Naive thymus-derived CD4-positive, alpha-beta T cell (primary cell): ENCODE measurements at regions not wholly inside any gene's neighbourhood (a gene's known extent, or its start where the extent isn't known, plus 50 kb on each side); places are given as distances from the start of the nearest gene placed in this dataset.

Experiments used
- ATAC-seq: fragments of 150-1000 bp; cut with Tn5 transposase; 2 replicates; pipeline ENCODE4 v1.10.0; 2021; ENCODE audit warnings: mild to moderate bottlenecking, moderate library complexity
- CTCF ChIA-PET: fragments of 350-600 bp; sonication (Branson Sonifier 250); formaldehyde crosslinking; loops from one replicate; lab custom pipeline; 2021; ENCODE audit warnings: antibody characterized with exemption; lab: Charles Lee
- POLR2A ChIA-PET: fragments of 350-600 bp; sonication (Branson Sonifier 250); formaldehyde crosslinking; loops from one replicate; lab custom pipeline; 2021; ENCODE audit warnings: antibody characterized with exemption, inconsistent platforms; lab: Charles Lee
- DNase-seq, 9 donors: peaks; one replicate each; pipeline versions ENCODE4 v3.0.0 to v3.0.0-alpha.2; 2020 to 2022; ENCODE audit warnings: mixed read lengths in 1 of 9
- H3K27ac ChIP-seq: one replicate; pipeline ENCODE4 v1.7.0; 2013; ENCODE audit warnings: mild to moderate bottlenecking, low read depth, low read length, moderate library complexity
- H3K27me3 ChIP-seq, 2 donors: one replicate each; pipeline ENCODE4 v1.7.0; 2013; ENCODE audit warnings: low read length in 2 of 2, mild to moderate bottlenecking in 2 of 2, moderate library complexity in 2 of 2; ENCODE audit not compliant: control insufficient read depth in 2 of 2, insufficient read depth in 2 of 2
- H3K36me3 ChIP-seq, 3 experiments: 1 replicate in 2 of 3; 2 replicates in 1 of 3; pipeline ENCODE4 v1.7.0; 2013; ENCODE audit warnings: low read length in 3 of 3, mild to moderate bottlenecking in 3 of 3, moderate library complexity in 1 of 3; ENCODE audit not compliant: insufficient read depth in 3 of 3, control insufficient read depth in 2 of 3
- H3K4me1 ChIP-seq, 2 donors: one replicate each; pipeline ENCODE4 v1.7.0; 2013; ENCODE audit warnings: low read length in 2 of 2, mild to moderate bottlenecking in 2 of 2, moderate library complexity in 1 of 2; ENCODE audit not compliant: control insufficient read depth in 2 of 2, insufficient read depth in 2 of 2
- H3K4me3 ChIP-seq: 2 replicates; pipeline ENCODE4 v1.7.0; 2013; ENCODE audit warnings: mild to moderate bottlenecking, low read length
- H3K9me3 ChIP-seq, 3 experiments: 1 replicate in 2 of 3; 2 replicates in 1 of 3; pipeline ENCODE4 v1.7.0; 2013; ENCODE audit warnings: low read length in 3 of 3; ENCODE audit not compliant: control insufficient read depth in 2 of 3
- H3K27ac Mint-ChIP-seq, 9 donors: one replicate each; pipeline ENCODE4 v1.8.0; 2020 to 2022; ENCODE audit warnings: mixed read lengths in 9 of 9, mild to moderate bottlenecking in 8 of 9, moderate library complexity in 5 of 9, inconsistent platforms in 2 of 9
- H3K27me3 Mint-ChIP-seq, 5 donors: one replicate each; pipeline ENCODE4 v1.8.0; 2021 to 2022; ENCODE audit warnings: mixed read lengths in 5 of 5, mild to moderate bottlenecking in 1 of 5
- H3K36me3 Mint-ChIP-seq, 5 donors: one replicate each; pipeline ENCODE4 v1.8.0; 2020 to 2022; ENCODE audit warnings: mixed read lengths in 5 of 5, mild to moderate bottlenecking in 3 of 5, inconsistent platforms in 1 of 5
- H3K4me1 Mint-ChIP-seq, 7 donors: one replicate each; pipeline ENCODE4 v1.8.0; 2020 to 2022; ENCODE audit warnings: mixed read lengths in 7 of 7, mild to moderate bottlenecking in 3 of 7, inconsistent platforms in 1 of 7
- H3K4me3 Mint-ChIP-seq, 10 donors: one replicate each; pipeline ENCODE4 v1.8.0; 2020 to 2022; ENCODE audit warnings: mild to moderate bottlenecking in 10 of 10, mixed read lengths in 10 of 10, moderate library complexity in 6 of 10, inconsistent platforms in 2 of 10
- H3K9me3 Mint-ChIP-seq, 11 donors: one replicate each; pipeline ENCODE4 v1.8.0; 2020 to 2022; ENCODE audit warnings: mixed read lengths in 11 of 11, mild to moderate bottlenecking in 4 of 11, inconsistent platforms in 1 of 11, moderate library complexity in 1 of 11
- intact Hi-C, 2 donors: fragments of 100-400 bp; cut with micrococcal nuclease; formaldehyde crosslinking; loops; one replicate each; pipeline ENCODE4 v1.15.1; 2023

GRCh38 chr3:18051306-18051705, 308.9 kb upstream of the TBC1D5 start:
- Mint-ChIP-seq H3K9me3 (peaks cover 1 to 19% (median 14%) of the 10 kb centered on the region in 11 donors), H3K27me3 (peaks cover 0 to 5% (median 0%) of the 10 kb centered on the region in 5 donors), H3K27ac (no peak overlapping the region), H3K36me3 (peaks cover 0 to 3% (median 0%) of the 10 kb centered on the region in 5 donors), H3K4me3 (no peak overlapping the region), H3K4me1 (no peaks in the 10 kb centered on the region)
- DNase-seq (no peak), ATAC-seq (no peak)
- CTCF ChIA-PET = no interaction called here
- POLR2A ChIA-PET = no interaction called here
- H3K36me3 ChIP-seq = no peaks in the 10 kb centered on the region
- intact Hi-C loops = no loop called here
- H3K27ac ChIP-seq = no peak overlapping the region
- H3K4me3 ChIP-seq = no peak overlapping the region
- no peaks in the 10 kb centered on the region for H3K27me3 ChIP-seq
- no peaks in the 10 kb centered on the region for H3K9me3 ChIP-seq
- no peaks in the 10 kb centered on the region for H3K4me1 ChIP-seq

- H3K36me3 Mint-ChIP-seq = no peaks in the 10 kb centered on the region
- H3K4me1 Mint-ChIP-seq = no peaks in the 10 kb centered on the region
- Histone ChIP-seq H3K27me3 (no peaks in the 10 kb centered on the region), H3K9me3 (no peaks in the 10 kb centered on the region), H3K4me1 (no peaks in the 10 kb centered on the region), H3K36me3 (no peaks in the 10 kb centered on the region), H3K27ac (no peak overlapping the region), H3K4me3 (no peak overlapping the region)
- no peak for ATAC-seq
- no peak overlapping the region for H3K4me3 Mint-ChIP-seq
- peaks cover 0 to 3% (median 0%) of the 10 kb centered on the region in 11 donors for H3K9me3 Mint-ChIP-seq
- no peak overlapping the region for H3K27ac Mint-ChIP-seq
- ChIA-PET CTCF (no interaction called here), POLR2A (no interaction called here)
- no peak for DNase-seq
- no peaks in the 10 kb centered on the region for H3K27me3 Mint-ChIP-seq
- intact Hi-C loops = no loop called here
Observed at GRCh38 chr3:18049096-18049495, 306.7 kb upstream of the TBC1D5 start.

DNA sequence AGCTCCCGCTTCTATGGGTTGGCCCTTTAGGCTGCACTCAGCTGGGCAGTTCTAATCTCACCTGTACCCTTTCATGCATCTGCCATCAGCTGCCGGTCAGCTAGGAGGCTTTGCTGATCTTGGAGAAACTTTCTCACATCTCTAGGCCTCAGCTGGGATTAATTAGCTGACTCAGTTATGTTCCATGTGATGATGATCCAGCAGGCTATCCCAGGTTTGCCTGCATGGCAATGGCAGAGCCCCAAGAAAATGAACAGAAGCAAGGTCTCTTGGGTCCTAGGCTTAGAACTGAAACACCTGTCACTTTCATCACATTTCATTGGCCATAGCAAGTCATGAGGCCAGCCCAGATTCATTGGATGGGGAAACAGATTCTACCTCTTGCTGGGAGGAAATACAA, 304.6 kb upstream of the TBC1D5 start:
- ChIA-PET CTCF (no interaction called here), POLR2A (no interaction called here)
- Histone ChIP-seq H3K4me1 (no peaks in the 10 kb centered on the region), H3K36me3 (no peaks in the 10 kb centered on the region), H3K27ac (no peak overlapping the region), H3K27me3 (no peaks in the 10 kb centered on the region), H3K4me3 (no peak overlapping the region), H3K9me3 (no peaks in the 10 kb centered on the region)
- ATAC-seq = no peak
- Mint-ChIP-seq H3K27ac (no peak overlapping the region), H3K9me3 (no peaks in the 10 kb centered on the region), H3K36me3 (no peaks in the 10 kb centered on the region), H3K4me3 (no peak overlapping the region), H3K27me3 (peaks cover 0 to 5% (median under 1%) of the 10 kb centered on the region in 5 donors), H3K4me1 (no peaks in the 10 kb centered on the region)
- intact Hi-C loops = no loop called here
- DNase-seq = no peak

DNA sequence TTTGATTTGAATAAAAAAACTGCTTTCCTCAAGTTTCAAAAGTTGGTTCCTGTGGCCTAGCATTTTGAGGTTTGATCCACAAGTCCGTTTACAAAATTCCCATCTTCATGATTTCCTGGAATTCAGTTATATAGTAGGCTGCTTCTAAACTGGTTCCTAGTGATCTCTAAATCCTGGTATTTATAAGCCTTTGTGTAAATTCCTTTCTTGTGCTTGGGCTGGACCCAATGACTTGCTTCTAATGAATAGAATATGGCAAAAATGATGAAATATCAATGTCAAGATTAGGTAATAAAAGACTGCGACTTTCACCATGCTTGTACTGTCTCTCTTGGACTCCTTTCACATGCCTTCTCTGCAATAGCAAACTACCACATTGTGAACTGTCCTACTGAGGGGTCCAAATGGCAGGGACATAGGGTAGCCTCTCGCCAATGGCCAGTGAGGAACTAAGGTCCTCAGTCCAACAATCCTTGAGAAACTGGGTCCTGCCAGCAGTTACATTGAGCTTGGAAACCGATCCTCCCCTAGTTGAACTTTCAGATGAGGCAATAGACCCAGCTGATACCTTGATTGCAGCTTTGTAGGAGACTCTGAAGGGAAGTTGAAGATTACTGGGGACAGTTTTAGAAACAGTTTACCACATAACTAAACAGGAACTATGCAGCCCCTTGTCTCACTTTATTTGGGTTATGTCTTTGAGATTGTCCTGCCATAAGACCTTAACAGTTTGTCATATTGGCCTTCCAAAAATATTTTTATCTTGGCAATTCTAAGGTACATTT, 303.9 kb upstream of the TBC1D5 start:
- CTCF ChIA-PET = interaction anchor here (0.6 kb wide), 1 partner anchor 313 kb away, joined by 3 read pairs; no protein-coding TSS in a partner anchor
- Histone ChIP-seq H3K27me3 (no peaks in the 10 kb centered on the region), H3K4me3 (no peak overlapping the region), H3K27ac (no peak overlapping the region), H3K36me3 (no peaks in the 10 kb centered on the region), H3K4me1 (no peaks in the 10 kb centered on the region), H3K9me3 (no peaks in the 10 kb centered on the region)
- no peak overlapping the region for H3K4me3 Mint-ChIP-seq
- no peaks in the 10 kb centered on the region for H3K36me3 Mint-ChIP-seq
- H3K27me3 Mint-ChIP-seq = peaks cover 0 to 5% (median 2%) of the 10 kb centered on the region in 5 donors
- POLR2A ChIA-PET = no interaction called here
- intact Hi-C loops = no loop called here
- H3K27ac Mint-ChIP-seq = no peak overlapping the region
- no peaks in the 10 kb centered on the region for H3K9me3 Mint-ChIP-seq
- DNase-seq (no peak), ATAC-seq (no peak)
- no peaks in the 10 kb centered on the region for H3K4me1 Mint-ChIP-seq

- H3K4me1 Mint-ChIP-seq = peaks cover 0 to 2% (median 0%) of the 10 kb centered on the region in 7 donors
- H3K9me3 Mint-ChIP-seq = peaks cover 0 to 2% (median 0%) of the 10 kb centered on the region in 11 donors
- Histone ChIP-seq H3K27ac (no peak overlapping the region), H3K27me3 (no peaks in the 10 kb centered on the region), H3K4me1 (no peaks in the 10 kb centered on the region), H3K9me3 (no peaks in the 10 kb centered on the region), H3K36me3 (no peaks in the 10 kb centered on the region), H3K4me3 (no peak overlapping the region)
- H3K27me3 Mint-ChIP-seq = peaks cover 0 to 9% (median 2%) of the 10 kb centered on the region in 5 donors
- H3K4me3 Mint-ChIP-seq = no peak overlapping the region
- intact Hi-C loops = no loop called here
- no peak for ATAC-seq
- H3K27ac Mint-ChIP-seq = no peak overlapping the region
- ChIA-PET CTCF (no interaction called here), POLR2A (no interaction called here)
- DNase-seq = no peak
- no peaks in the 10 kb centered on the region for H3K36me3 Mint-ChIP-seq
Observed at GRCh38 chr3:18044971-18045880, 302.8 kb upstream of the TBC1D5 start.

DNA sequence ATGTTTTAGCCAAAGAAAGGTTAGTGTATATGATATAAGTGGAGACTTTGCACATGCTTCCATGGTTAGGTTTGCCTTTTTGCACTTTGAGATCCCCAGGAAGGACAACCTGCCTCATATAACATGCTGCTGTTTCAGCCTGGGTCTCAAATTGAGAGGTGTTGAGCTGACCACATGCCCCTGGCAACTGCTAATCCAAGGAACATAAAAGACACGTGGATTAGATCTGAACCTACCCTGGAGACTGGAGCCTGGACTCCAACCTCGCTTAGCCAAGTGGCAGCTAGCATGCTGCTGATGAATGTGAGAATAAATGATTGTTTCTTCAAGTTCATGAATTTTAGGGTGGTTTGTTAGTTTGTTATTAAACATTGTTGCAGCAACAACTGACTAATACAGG, 301.8 kb upstream of the TBC1D5 start:
- ChIA-PET POLR2A (no interaction called here), CTCF (no interaction called here)
- intact Hi-C loops = no loop called here
- H3K27me3 ChIP-seq = no peaks in the 10 kb centered on the region
- no peaks in the 10 kb centered on the region for H3K36me3 ChIP-seq
- no peak overlapping the region for H3K27ac ChIP-seq
- ATAC-seq (no peak), DNase-seq (no peak)
- H3K4me3 ChIP-seq = no peak overlapping the region
- Mint-ChIP-seq H3K27ac (no peak overlapping the region), H3K27me3 (peaks cover 0 to 9% (median 2%) of the 10 kb centered on the region in 5 donors), H3K4me1 (peaks cover 0 to 2% (median 0%) of the 10 kb centered on the region in 7 donors), H3K4me3 (no peak overlapping the region), H3K9me3 (peaks cover 0 to 2% (median 0%) of the 10 kb centered on the region in 11 donors), H3K36me3 (no peaks in the 10 kb centered on the region)
- H3K9me3 ChIP-seq = no peaks in the 10 kb centered on the region
- H3K4me1 ChIP-seq = no peaks in the 10 kb centered on the region
